ENCODE measurements at regions not wholly inside any gene's neighbourhood (a gene's known extent, or its start where the extent isn't known, plus 50 kb on each side); places are given as distances from the start of the nearest gene placed in this dataset.

- no peaks in the 10 kb centered on the region for H3K9me2 ChIP-seq (ENCODE audit: insufficient read depth, low read length)
Measured at GRCh38 chr3:109933576-109933975, 596.2 kb upstream of the DPPA4 start.

GRCh38 chr3:109939817-109940216 is 602.5 kb upstream of the DPPA4 start:
- Histone ChIP-seq H3F3A (ENCODE audit: insufficient read depth, low read length, poor library complexity, severe bottlenecking) (no peaks in the 10 kb centered on the region), H3K9me3 (ENCODE audit: low read length) (no peaks in the 10 kb centered on the region), H3K79me2 (replicated peaks; ENCODE audit: insufficient read depth, low read length) (no peaks in the 10 kb centered on the region), H3K27me3 (ENCODE audit: insufficient read depth, low read depth, low read length) (no peaks in the 10 kb centered on the region), H3K4me3 (ENCODE audit: low read length) (no peak overlapping the region), H2AFZ (ENCODE audit: low read depth, low read length) (no peak overlapping the region), H3K9me2 (ENCODE audit: insufficient read depth, low read length) (no peaks in the 10 kb centered on the region), H4K20me1 (ENCODE audit: insufficient read depth) (no peaks in the 10 kb centered on the region), H3K27ac (ENCODE audit: low read length) (no peak overlapping the region), H3K4me2 (ENCODE audit: low read length) (no peak overlapping the region), H3K9ac (ENCODE audit: low read length) (no peak overlapping the region), H3K36me3 (ENCODE audit: insufficient read depth, low read length) (no peaks in the 10 kb centered on the region)
- TF ChIP-seq POLR2AphosphoS5 (IDR thresholded peaks at IDR 0.05) (no peak), CTCF (IDR thresholded peaks at IDR 0.05; ENCODE audit: poor library complexity, severe bottlenecking) (no peak), EP300 (conservative IDR thresholded peaks at IDR 0.05; ENCODE audit: poor library complexity, severe bottlenecking) (no peak), REST (IDR thresholded peaks at IDR 0.05; ENCODE audit: borderline replicate concordance) (no peak), EZH2 (IDR thresholded peaks at IDR 0.05; ENCODE audit: borderline replicate concordance, insufficient read depth, low read length, poor library complexity, severe bottlenecking) (no peak), MXI1 (conservative IDR thresholded peaks at IDR 0.05; ENCODE audit: poor library complexity, severe bottlenecking) (no peak), TAF1 (IDR thresholded peaks at IDR 0.05; ENCODE audit: low read depth) (no peak), RAD21 (conservative IDR thresholded peaks at IDR 0.05) (no peak), SMC3 (conservative IDR thresholded peaks at IDR 0.05; ENCODE audit: poor library complexity) (no peak)

More at GRCh38 chr3:109933576-109933975, 596.2 kb upstream of the DPPA4 start:
- Histone ChIP-seq H3K36me3 (ENCODE audit: insufficient read depth, low read length) (no peaks in the 10 kb centered on the region), H3K79me2 (replicated peaks; ENCODE audit: insufficient read depth, low read length) (no peaks in the 10 kb centered on the region), H4K20me1 (ENCODE audit: insufficient read depth) (no peaks in the 10 kb centered on the region), H3K4me3 (ENCODE audit: low read length) (no peak overlapping the region), H3K27ac (ENCODE audit: low read length) (no peak overlapping the region), H3K9ac (ENCODE audit: low read length) (no peak overlapping the region), H2AFZ (ENCODE audit: low read depth, low read length) (no peak overlapping the region), H3K4me2 (ENCODE audit: low read length) (no peak overlapping the region), H3K9me3 (ENCODE audit: low read length) (no peaks in the 10 kb centered on the region), H3K27me3 (ENCODE audit: insufficient read depth, low read depth, low read length) (no peaks in the 10 kb centered on the region), H3F3A (ENCODE audit: insufficient read depth, low read length, poor library complexity, severe bottlenecking) (peaks cover 9% of the 10 kb centered on the region)
- no peak for TF ChIP-seq CTCF (IDR thresholded peaks at IDR 0.05; ENCODE audit: poor library complexity, severe bottlenecking)
- TF ChIP-seq POLR2AphosphoS5 (IDR thresholded peaks at IDR 0.05): peak; percentile 75
- TF ChIP-seq SMC3 (conservative IDR thresholded peaks at IDR 0.05; ENCODE audit: poor library complexity): no peak
- TF ChIP-seq EP300 (conservative IDR thresholded peaks at IDR 0.05; ENCODE audit: poor library complexity, severe bottlenecking): peak; percentile 95
- TF ChIP-seq MXI1 (conservative IDR thresholded peaks at IDR 0.05; ENCODE audit: poor library complexity, severe bottlenecking): peak; percentile 34
